ENCODE measurements at regions not wholly inside any gene's neighbourhood (a gene's known extent, or its start where the extent isn't known, plus 50 kb on each side); places are given as distances from the start of the nearest gene placed in this dataset.

DNA sequence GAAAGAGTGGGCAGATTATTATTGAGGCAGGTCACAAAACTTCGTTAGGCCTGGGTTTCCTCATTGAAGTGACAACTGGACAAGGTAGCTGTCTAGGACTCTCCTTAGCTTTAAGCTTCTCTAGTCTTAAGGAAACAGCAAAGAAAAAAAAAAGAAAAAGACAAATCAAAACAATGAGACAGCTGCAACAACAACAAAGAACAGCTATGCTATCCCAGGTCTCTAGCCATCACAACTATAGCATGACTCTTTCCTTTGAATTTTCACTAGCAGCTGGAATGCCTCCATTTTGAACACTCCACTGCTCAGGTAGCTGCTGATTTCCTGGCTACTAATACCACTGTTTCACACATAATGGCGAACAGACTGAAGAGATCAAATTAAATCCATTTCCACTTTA is 302.4 kb upstream of the SORL1-AS1 start:
- TF ChIP-seq CTCF (IDR thresholded peaks at IDR 0.05; ENCODE audit: insufficient read depth, low read depth, low read length) (no peak), EZH2 (IDR thresholded peaks at IDR 0.05; ENCODE audit: insufficient read depth, low read length) (no peak)

All from astrocyte (in vitro differentiated cells and primary cell).